ENCODE measurements at regions not wholly inside any gene's neighbourhood (a gene's known extent, or its start where the extent isn't known, plus 50 kb on each side); places are given as distances from the start of the nearest gene placed in this dataset.
"Not testable (repeated sequence)": the region's sequence is repeated elsewhere in the genome, so short reads cannot be mapped to it uniquely, and the experiment has no call there.

GRCh38 chr6:56739836-56740815, 97.4 kb upstream of the DST start:
- DNase-seq = no peak

- no peak for DNase-seq
Observed at GRCh38 chr6:56736804-56737203, 94.1 kb upstream of the DST start.

- DNase-seq = no peak
Observed at GRCh38 chr6:56734335-56734734, 91.6 kb upstream of the DST start.

GRCh38 chr6:56733211-56733697, 90.6 kb upstream of the DST start:
- no peak for DNase-seq

GRCh38 chr6:56732517-56732916, 89.8 kb upstream of the DST start:
- no peak for DNase-seq

GRCh38 chr6:56730663-56731529, 88.2 kb upstream of the DST start:
- DNase-seq = no peak

GRCh38 chr6:56729719-56730118, 87.0 kb upstream of the DST start:
- no peak for DNase-seq

GRCh38 chr6:56729166-56729565, 86.5 kb upstream of the DST start:
- DNase-seq = not testable (repeated sequence)

GRCh38 chr6:56727097-56727850, 84.6 kb upstream of the DST start:
- no peak for DNase-seq

- no peak for DNase-seq
Observed at GRCh38 chr6:56725254-56725653, 82.6 kb upstream of the DST start.

- no peak for DNase-seq
Observed at GRCh38 chr6:56724455-56724854, 81.8 kb upstream of the DST start.

- DNase-seq = no peak
Observed at GRCh38 chr6:56720882-56721281, 78.2 kb upstream of the DST start.

- not testable (repeated sequence) for DNase-seq
Observed at GRCh38 chr6:56720202-56720601, 77.5 kb upstream of the DST start.

- not testable (repeated sequence) for DNase-seq
Observed at GRCh38 chr6:56719315-56720058, 76.8 kb upstream of the DST start.

GRCh38 chr6:56718236-56718635, 75.5 kb upstream of the DST start:
- DNase-seq = no peak

GRCh38 chr6:56716229-56716628, 73.5 kb upstream of the DST start:
- no peak for DNase-seq

GRCh38 chr6:56715741-56716140, 73.1 kb upstream of the DST start:
- no peak for DNase-seq

GRCh38 chr6:56714982-56715456, 72.3 kb upstream of the DST start:
- DNase-seq = no peak

GRCh38 chr6:56714273-56714672, 71.6 kb upstream of the DST start:
- DNase-seq = no peak

GRCh38 chr6:56713254-56713672, 70.6 kb upstream of the DST start:
- DNase-seq = no peak

GRCh38 chr6:56710967-56711366, 68.3 kb upstream of the DST start:
- no peak for DNase-seq

- no peak for DNase-seq
Observed at GRCh38 chr6:56709650-56710049, 67.0 kb upstream of the DST start.

Measured in NCI-H1436 (cell line).